HG02623 (cell line): ENCODE measurements at regions not wholly inside any gene's neighbourhood (a gene's known extent, or its start where the extent isn't known, plus 50 kb on each side); places are given as distances from the start of the nearest gene placed in this dataset.
"Not testable (repeated sequence)": the region's sequence is repeated elsewhere in the genome, so short reads cannot be mapped to it uniquely, and the experiment has no call there.

Source experiments
- ATAC-seq: cut with Tn5 transposase; IDR thresholded peaks from one replicate; pipeline ENCODE4 v1.9.1; 2021; ENCODE audit warnings: moderate library complexity; ENCODE audit not compliant: unreplicated experiment

GRCh38 chr13:44718467-44718866 lies 142.3 kb upstream of the TSC22D1 start:
- no peak for ATAC-seq

- ATAC-seq: no peak
Measured at GRCh38 chr13:44715287-44716230, 139.4 kb upstream of the TSC22D1 start.

GRCh38 chr13:44713788-44714469 lies 137.8 kb upstream of the TSC22D1 start:
- ATAC-seq: no peak

GRCh38 chr13:44711706-44712105 lies 135.6 kb upstream of the TSC22D1 start:
- no peak for ATAC-seq

- ATAC-seq: peak; percentile 47
Measured at GRCh38 chr13:44710576-44710975, 134.4 kb upstream of the TSC22D1 start.

GRCh38 chr13:44704811-44705210 lies 128.7 kb upstream of the TSC22D1 start:
- not testable (repeated sequence) for ATAC-seq

GRCh38 chr13:44703371-44703770 lies 127.2 kb upstream of the TSC22D1 start:
- ATAC-seq: no peak

GRCh38 chr13:44698066-44698465 lies 121.9 kb upstream of the TSC22D1 start:
- ATAC-seq: no peak

- no peak for ATAC-seq
Measured at GRCh38 chr13:44697058-44697457, 120.9 kb upstream of the TSC22D1 start.

- ATAC-seq: no peak
Measured at GRCh38 chr13:44695520-44695919, 119.4 kb upstream of the TSC22D1 start.

GRCh38 chr13:44694842-44695241 lies 118.7 kb upstream of the TSC22D1 start:
- ATAC-seq: no peak

GRCh38 chr13:44694291-44694690 lies 118.2 kb upstream of the TSC22D1 start:
- no peak for ATAC-seq

GRCh38 chr13:44693156-44693764 lies 117.1 kb upstream of the TSC22D1 start:
- no peak for ATAC-seq

- ATAC-seq: no peak
Measured at GRCh38 chr13:44692173-44692713, 116.1 kb upstream of the TSC22D1 start.

GRCh38 chr13:44690376-44690775 lies 114.2 kb upstream of the TSC22D1 start:
- no peak for ATAC-seq

- ATAC-seq: no peak
Measured at GRCh38 chr13:44688652-44689051, 112.5 kb upstream of the TSC22D1 start.

GRCh38 chr13:44686531-44686934 lies 110.4 kb upstream of the TSC22D1 start:
- no peak for ATAC-seq

GRCh38 chr13:44685641-44686040 lies 109.5 kb upstream of the TSC22D1 start:
- ATAC-seq: no peak

- ATAC-seq: not testable (repeated sequence)
Measured at GRCh38 chr13:44682416-44682815, 106.3 kb upstream of the TSC22D1 start.

GRCh38 chr13:44680746-44681355 lies 104.7 kb upstream of the TSC22D1 start:
- no peak for ATAC-seq

- no peak for ATAC-seq
Measured at GRCh38 chr13:44679597-44679996, 103.5 kb upstream of the TSC22D1 start.
